B cell (primary cell): ENCODE measurements at regions not wholly inside any gene's neighbourhood (a gene's known extent, or its start where the extent isn't known, plus 50 kb on each side); places are given as distances from the start of the nearest gene placed in this dataset.

ENCODE experiments used
- ATAC-seq: fragments of 200-7000 bp; cut with Tn5 transposase; one replicate; pipeline ENCODE4 v1.10.0; 2021; ENCODE audit warnings: low read depth, mild to moderate bottlenecking, moderate number of reproducible peaks, moderate library complexity
- CTCF ChIA-PET: fragments of 350-600 bp; sonication (Branson Sonifier 250); formaldehyde crosslinking; loops from one replicate; lab custom pipeline; 2021; ENCODE audit warnings: antibody characterized with exemption, inconsistent platforms; lab: Charles Lee
- POLR2A ChIA-PET: fragments of 350-600 bp; sonication (Branson Sonifier 250); formaldehyde crosslinking; loops from one replicate; lab custom pipeline; 2021; ENCODE audit warnings: antibody characterized with exemption; lab: Charles Lee
- DNase-seq: peaks from one replicate; pipeline ENCODE4 v3.0.0; 2013
- H2AFZ ChIP-seq: 2 replicates; pipeline ENCODE4 v1.6.1; 2012; ENCODE audit warnings: mild to moderate bottlenecking, low read depth, low read length; ENCODE audit not compliant: insufficient read depth, poor library complexity, severe bottlenecking
- H3K27ac ChIP-seq, 2 donors: 1 replicate in 1 of 2; 2 replicates in 1 of 2; pipeline ENCODE4 v1.5.1; 2012 to 2013; ENCODE audit warnings: low read length in 2 of 2, mild to moderate bottlenecking in 2 of 2, moderate library complexity in 1 of 2
- H3K27me3 ChIP-seq, 4 experiments: fragments of 200-600 bp in 1 of 4; sonication (generic) in 1 of 4; replicated peaks in 1 of 4; 1 replicate in 2 of 4; 2 replicates in 2 of 4; pipeline versions ENCODE4 v1.6.1 to v1.7.0; 2013 to 2016; ENCODE audit warnings: low read length in 3 of 4, mild to moderate bottlenecking in 2 of 4, mixed read lengths in 1 of 4, moderate library complexity in 1 of 4; ENCODE audit not compliant: insufficient read depth in 4 of 4, control insufficient read depth in 3 of 4; ENCODE audit errors: control extremely low read depth in 1 of 4
- H3K36me3 ChIP-seq, 2 experiments: replicated peaks in 1 of 2; 1 replicate in 1 of 2; 2 replicates in 1 of 2; pipeline versions ENCODE4 v1.6.1 to v1.7.1; 2013; ENCODE audit warnings: low read length in 1 of 2; ENCODE audit not compliant: insufficient read depth in 2 of 2, control insufficient read depth in 1 of 2; ENCODE audit errors: control extremely low read depth in 1 of 2, extremely low read depth in 1 of 2
- H3K4me1 ChIP-seq, 2 donors: fragments of 200-600 bp in 1 of 2; sonication (generic) in 1 of 2; 1 replicate in 1 of 2; 2 replicates in 1 of 2; pipeline versions ENCODE4 v1.5.1 to v1.6.1; 2013 to 2017; ENCODE audit warnings: low read length in 2 of 2; ENCODE audit not compliant: control insufficient read depth in 2 of 2, insufficient read depth in 2 of 2
- H3K4me2 ChIP-seq: replicated peaks from 2 replicates; pipeline ENCODE3; 2012; ENCODE audit warnings: mild to moderate bottlenecking, low read depth, low read length; ENCODE audit not compliant: poor library complexity, severe bottlenecking
- H3K4me3 ChIP-seq, 5 experiments: fragments of 200-600 bp in 1 of 5; sonication (generic) in 1 of 5; 1 replicate in 3 of 5; 2 replicates in 2 of 5; pipeline versions ENCODE4 v1.5.1 to v1.7.0; 2011 to 2016; ENCODE audit warnings: low read length in 4 of 5, mild to moderate bottlenecking in 4 of 5, low read depth in 2 of 5, control low read depth in 1 of 5, moderate library complexity in 1 of 5; ENCODE audit not compliant: insufficient read depth in 1 of 5; ENCODE audit errors: control extremely low read depth in 1 of 5, extremely low read depth in 1 of 5
- H3K79me2 ChIP-seq: fragments of 200-600 bp; sonication (generic); one replicate; pipeline ENCODE4 v1.6.0; 2016; ENCODE audit warnings: low read length; ENCODE audit not compliant: control insufficient read depth, insufficient read depth
- H3K9ac ChIP-seq: fragments of 200-600 bp; sonication (generic); 2 replicates; pipeline ENCODE4 v1.6.1; 2017; ENCODE audit warnings: mild to moderate bottlenecking, low read length, moderate library complexity
- H3K9me3 ChIP-seq, 3 donors: one replicate each; pipeline versions ENCODE4 v1.6.1 to v1.7.1; 2013; ENCODE audit warnings: low read length in 2 of 3; ENCODE audit not compliant: control insufficient read depth in 2 of 3, insufficient read depth in 1 of 3; ENCODE audit errors: control extremely low read depth in 1 of 3
- H4K20me1 ChIP-seq: 2 replicates; pipeline ENCODE4 v1.6.0; 2012; ENCODE audit warnings: mild to moderate bottlenecking, low read length; ENCODE audit not compliant: insufficient read depth, control insufficient read depth, poor library complexity, severe bottlenecking
- H3K27ac Mint-ChIP-seq: one replicate; pipeline ENCODE4 v1.8.0; 2021; ENCODE audit warnings: mixed read lengths
- H3K27me3 Mint-ChIP-seq: one replicate; pipeline ENCODE4 v1.8.0; 2021; ENCODE audit warnings: mixed read lengths
- H3K4me1 Mint-ChIP-seq: one replicate; pipeline ENCODE4 v1.8.0; 2021; ENCODE audit warnings: mixed read lengths
- H3K4me3 Mint-ChIP-seq: one replicate; pipeline ENCODE4 v1.8.0; 2021; ENCODE audit warnings: mixed read lengths
- H3K9me3 Mint-ChIP-seq: one replicate; pipeline ENCODE4 v1.8.0; 2022; ENCODE audit warnings: mixed read lengths; ENCODE audit not compliant: insufficient read depth
- EZH2 ChIP-seq: IDR thresholded peaks from 2 replicates; pipeline ENCODE4 v1.6.1; 2012; ENCODE audit warnings: borderline replicate concordance, low read depth, mild to moderate bottlenecking, moderate library complexity, low read length; ENCODE audit not compliant: insufficient read depth, poor library complexity, severe bottlenecking
- WGBS: methylation state at CpG from one replicate; pipeline ENCODE4 v1.1.5; 2013; ENCODE audit warnings: missing lambda C conversion rate; ENCODE audit not compliant: insufficient coverage; 5-methylcytosine and 5-hydroxymethylcytosine counted together
- intact Hi-C: fragments of 100-400 bp; cut with micrococcal nuclease; formaldehyde crosslinking; loops from one replicate; pipeline ENCODE4 v1.10.0; 2022
- TF ChIP-seq, protein P1 (sequence below): fragments of 200-600 bp; IDR thresholded peaks from one replicate; pipeline ENCODE4 v1.8.0; 2022; ENCODE audit warnings: antibody characterized with exemption, mild to moderate bottlenecking

DNA sequence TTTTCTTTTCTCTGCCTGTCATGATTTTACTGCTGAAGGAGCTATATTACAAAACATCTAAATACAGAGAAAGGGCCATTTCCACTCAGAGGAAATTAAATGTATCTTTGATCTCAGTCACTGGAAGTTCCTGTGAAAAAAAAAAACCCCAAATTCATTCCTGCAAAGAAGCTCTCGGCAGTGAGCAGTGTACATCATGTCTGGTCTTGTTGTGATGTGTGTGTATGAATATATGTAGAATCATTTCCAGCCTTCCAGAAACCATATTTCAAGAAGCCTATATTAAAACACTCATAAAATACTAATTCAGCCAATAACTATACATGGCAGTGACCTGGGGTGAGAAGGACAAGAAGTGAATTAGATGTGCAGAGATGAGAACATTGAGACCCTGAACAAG is 393.2 kb upstream of the TENM4 start:
- Histone ChIP-seq H3K4me1 (no peaks in the 10 kb centered on the region), H3K4me3 (no peak overlapping the region), H3K27ac (no peak overlapping the region), H3K9ac (no peak overlapping the region), H3K79me2 (no peaks in the 10 kb centered on the region), H3K27me3 (no peaks in the 10 kb centered on the region), H4K20me1 (no peaks in the 10 kb centered on the region), H3K36me3 (no peaks in the 10 kb centered on the region), H3K4me2 (no peak overlapping the region), H3K9me3 (no peaks in the 10 kb centered on the region), H2AFZ (no peak overlapping the region)
- H3K4me1 Mint-ChIP-seq = no peaks in the 10 kb centered on the region
- H3K27ac Mint-ChIP-seq = no peak overlapping the region
- TF ChIP-seq, protein P1, sequence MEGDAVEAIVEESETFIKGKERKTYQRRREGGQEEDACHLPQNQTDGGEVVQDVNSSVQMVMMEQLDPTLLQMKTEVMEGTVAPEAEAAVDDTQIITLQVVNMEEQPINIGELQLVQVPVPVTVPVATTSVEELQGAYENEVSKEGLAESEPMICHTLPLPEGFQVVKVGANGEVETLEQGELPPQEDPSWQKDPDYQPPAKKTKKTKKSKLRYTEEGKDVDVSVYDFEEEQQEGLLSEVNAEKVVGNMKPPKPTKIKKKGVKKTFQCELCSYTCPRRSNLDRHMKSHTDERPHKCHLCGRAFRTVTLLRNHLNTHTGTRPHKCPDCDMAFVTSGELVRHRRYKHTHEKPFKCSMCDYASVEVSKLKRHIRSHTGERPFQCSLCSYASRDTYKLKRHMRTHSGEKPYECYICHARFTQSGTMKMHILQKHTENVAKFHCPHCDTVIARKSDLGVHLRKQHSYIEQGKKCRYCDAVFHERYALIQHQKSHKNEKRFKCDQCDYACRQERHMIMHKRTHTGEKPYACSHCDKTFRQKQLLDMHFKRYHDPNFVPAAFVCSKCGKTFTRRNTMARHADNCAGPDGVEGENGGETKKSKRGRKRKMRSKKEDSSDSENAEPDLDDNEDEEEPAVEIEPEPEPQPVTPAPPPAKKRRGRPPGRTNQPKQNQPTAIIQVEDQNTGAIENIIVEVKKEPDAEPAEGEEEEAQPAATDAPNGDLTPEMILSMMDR = no peak
- no peak for TF ChIP-seq EZH2
- no CpG with 5 or more reads among the region's 1 CpG for WGBS
- DNase-seq = no peak
- ChIA-PET CTCF (no interaction called here), POLR2A (no interaction called here)
- no peaks in the 10 kb centered on the region for H3K27me3 Mint-ChIP-seq
- H3K9me3 Mint-ChIP-seq = no peaks in the 10 kb centered on the region
- ATAC-seq = no peak
- H3K4me3 Mint-ChIP-seq = no peak overlapping the region
- intact Hi-C loops = no loop called here

DNA sequence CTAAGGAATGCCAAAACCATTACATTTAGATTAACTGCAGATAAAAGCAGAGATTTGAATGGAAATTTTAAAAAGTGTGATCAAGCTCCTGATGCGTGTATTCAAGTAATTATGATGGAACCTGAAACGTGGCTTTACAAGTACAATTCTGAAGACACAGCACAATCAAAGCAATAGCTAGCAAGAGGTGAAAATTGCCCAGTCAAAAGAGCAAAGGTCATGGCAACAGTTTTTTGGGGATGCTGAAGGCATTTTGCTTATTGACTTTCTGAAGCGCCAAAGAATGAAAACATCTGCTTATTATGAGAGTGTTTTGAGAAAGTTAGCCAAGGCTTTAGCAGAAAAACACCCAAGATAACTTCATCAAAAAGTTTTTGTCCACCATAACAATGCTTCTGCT is 389.6 kb upstream of the TENM4 start:
- H4K20me1 ChIP-seq = no peaks in the 10 kb centered on the region
- ChIA-PET POLR2A (no interaction called here), CTCF (no interaction called here)
- no peak overlapping the region for H3K4me3 ChIP-seq
- TF ChIP-seq EZH2 = no peak
- TF ChIP-seq, protein P1 = no peak
- no peaks in the 10 kb centered on the region for H3K4me1 ChIP-seq
- H3K79me2 ChIP-seq = no peaks in the 10 kb centered on the region
- H3K27ac ChIP-seq = no peak overlapping the region
- Mint-ChIP-seq H3K9me3 (no peaks in the 10 kb centered on the region), H3K27ac (no peak overlapping the region), H3K4me1 (no peaks in the 10 kb centered on the region), H3K27me3 (no peaks in the 10 kb centered on the region), H3K4me3 (no peak overlapping the region)
- intact Hi-C loops = no loop called here
- no peak overlapping the region for H3K4me2 ChIP-seq
- H3K36me3 ChIP-seq = no peaks in the 10 kb centered on the region
- H3K27me3 ChIP-seq = no peaks in the 10 kb centered on the region
- DNase-seq = no peak
- H3K9me3 ChIP-seq = no peaks in the 10 kb centered on the region
- H3K9ac ChIP-seq = no peak overlapping the region
- H2AFZ ChIP-seq = no peak overlapping the region
- WGBS = no CpG with 5 or more reads among the region's 3 CpGs
- no peak for ATAC-seq
